Natural killer cell (primary cell): ENCODE measurements at regions not wholly inside any gene's neighbourhood (a gene's known extent, or its start where the extent isn't known, plus 50 kb on each side); places are given as distances from the start of the nearest gene placed in this dataset.
A peak's percentile ranks its signal among the peaks of the same experiment; 100 is the strongest.

Experiments used
- ATAC-seq, 3 donors: fragments of 150-1000 bp in 2 of 3; fragments of 200-7000 bp in 1 of 3; cut with Tn5 transposase; 1 replicate in 1 of 3; 2 replicates in 2 of 3; pipeline ENCODE4 v1.10.0; 2021; ENCODE audit warnings: mild to moderate bottlenecking in 2 of 3, moderate library complexity in 2 of 3
- DNase-seq, 2 donors: peaks; one replicate each; pipeline versions ENCODE4 v3.0.0 to v3.0.0-alpha.2; 2013 to 2021; ENCODE audit warnings: mixed read lengths in 1 of 2
- H3K27ac ChIP-seq: one replicate; pipeline ENCODE4 v1.5.1; 2013; ENCODE audit warnings: mild to moderate bottlenecking, low read length
- H3K27me3 ChIP-seq: one replicate; pipeline ENCODE4 v1.6.1; 2013; ENCODE audit warnings: low read length; ENCODE audit not compliant: control insufficient read depth, insufficient read depth
- H3K36me3 ChIP-seq: one replicate; pipeline ENCODE4 v1.6.1; 2013; ENCODE audit warnings: low read length; ENCODE audit not compliant: control insufficient read depth, insufficient read depth
- H3K4me1 ChIP-seq: one replicate; pipeline ENCODE4 v1.6.1; 2013; ENCODE audit warnings: low read length; ENCODE audit not compliant: control insufficient read depth, insufficient read depth
- H3K4me3 ChIP-seq: one replicate; pipeline ENCODE4 v1.5.1; 2013; ENCODE audit warnings: low read length
- H3K9me3 ChIP-seq: one replicate; pipeline ENCODE4 v1.6.1; 2013; ENCODE audit warnings: low read length; ENCODE audit not compliant: control insufficient read depth, insufficient read depth
- H3K27ac Mint-ChIP-seq, 2 donors: one replicate each; pipeline ENCODE4 v1.8.0; 2022; ENCODE audit warnings: mild to moderate bottlenecking in 2 of 2, mixed read lengths in 2 of 2, moderate library complexity in 1 of 2
- H3K27me3 Mint-ChIP-seq, 2 donors: one replicate each; pipeline ENCODE4 v1.8.0; 2022; ENCODE audit warnings: low read depth in 2 of 2, mixed read lengths in 2 of 2
- H3K36me3 Mint-ChIP-seq: one replicate; pipeline ENCODE4 v1.8.0; 2022; ENCODE audit warnings: mixed read lengths
- H3K4me1 Mint-ChIP-seq, 2 donors: one replicate each; pipeline ENCODE4 v1.8.0; 2022; ENCODE audit warnings: mixed read lengths in 2 of 2
- H3K4me3 Mint-ChIP-seq: one replicate; pipeline ENCODE4 v1.8.0; 2022; ENCODE audit warnings: mild to moderate bottlenecking, moderate library complexity, mixed read lengths
- H3K9me3 Mint-ChIP-seq, 2 donors: one replicate each; pipeline ENCODE4 v1.8.0; 2022; ENCODE audit warnings: mixed read lengths in 2 of 2
- CTCF ChIP-seq: fragments of 200-600 bp; IDR thresholded peaks from one replicate; pipeline ENCODE4 v1.8.0; 2022; ENCODE audit warnings: antibody characterized with exemption
- WGBS: methylation state at CpG from one replicate; pipeline ENCODE4 v1.1.7; 2013; ENCODE audit warnings: missing lambda C conversion rate; ENCODE audit not compliant: insufficient coverage; 5-methylcytosine and 5-hydroxymethylcytosine counted together
- intact Hi-C: fragments of 100-400 bp; cut with micrococcal nuclease; formaldehyde crosslinking; loops from one replicate; pipeline ENCODE4 v1.14.2; 2022

- H3K4me3 ChIP-seq: no peak overlapping the region
- Mint-ChIP-seq H3K27me3 (no peaks in the 10 kb centered on the region), H3K4me3 (no peak overlapping the region), H3K9me3 (no peaks in the 10 kb centered on the region), H3K36me3 (no peaks in the 10 kb centered on the region), H3K4me1 (no peaks in the 10 kb centered on the region), H3K27ac (no peak overlapping the region)
- H3K9me3 ChIP-seq: no peaks in the 10 kb centered on the region
- no peak for TF ChIP-seq CTCF
- H3K27ac ChIP-seq: no peak overlapping the region
- ATAC-seq (no peak), DNase-seq (peak in 1 of 2 donors; percentile 22)
- no peaks in the 10 kb centered on the region for H3K36me3 ChIP-seq
- no peaks in the 10 kb centered on the region for H3K4me1 ChIP-seq
- intact Hi-C loops: no loop called here
- H3K27me3 ChIP-seq: no peaks in the 10 kb centered on the region
Measured at GRCh38 chrY:21091909-21092308, 336.0 kb downstream of the RPS4Y2 start.

GRCh38 chrY:21102507-21102906 is 346.6 kb downstream of the RPS4Y2 start:
- Mint-ChIP-seq H3K4me3 (no peak overlapping the region), H3K4me1 (peaks cover 0 to 10% of the 10 kb centered on the region in 2 donors), H3K27me3 (no peaks in the 10 kb centered on the region), H3K9me3 (no peaks in the 10 kb centered on the region), H3K27ac (no peak overlapping the region), H3K36me3 (no peaks in the 10 kb centered on the region)
- ATAC-seq (peak in 1 of 3 donors; percentile 27), DNase-seq (no peak)
- Histone ChIP-seq H3K36me3 (no peaks in the 10 kb centered on the region), H3K4me1 (no peaks in the 10 kb centered on the region), H3K4me3 (no peak overlapping the region), H3K27ac (no peak overlapping the region), H3K9me3 (no peaks in the 10 kb centered on the region), H3K27me3 (no peaks in the 10 kb centered on the region)
- intact Hi-C loops: no loop called here
- WGBS: 81% methylated on average over 2 of the region's 2 CpGs
- TF ChIP-seq CTCF: no peak

- no peak for TF ChIP-seq CTCF
- Histone ChIP-seq H3K9me3 (no peaks in the 10 kb centered on the region), H3K36me3 (no peaks in the 10 kb centered on the region), H3K27me3 (no peaks in the 10 kb centered on the region), H3K27ac (no peak overlapping the region), H3K4me1 (no peaks in the 10 kb centered on the region), H3K4me3 (no peak overlapping the region)
- Mint-ChIP-seq H3K4me3 (no peak overlapping the region), H3K36me3 (no peaks in the 10 kb centered on the region), H3K27me3 (no peaks in the 10 kb centered on the region), H3K4me1 (peaks cover 0 to 10% of the 10 kb centered on the region in 2 donors), H3K27ac (no peak overlapping the region), H3K9me3 (no peaks in the 10 kb centered on the region)
- intact Hi-C loops: no loop called here
- DNase-seq: no peak
- no peak for ATAC-seq
- WGBS: no CpG with 5 or more reads among the region's 2 CpGs
Measured at GRCh38 chrY:21103885-21104284, 348.0 kb downstream of the RPS4Y2 start.

GRCh38 chrY:21105529-21105928 is 349.6 kb downstream of the RPS4Y2 start:
- Mint-ChIP-seq H3K4me3 (no peak overlapping the region), H3K9me3 (no peaks in the 10 kb centered on the region), H3K36me3 (no peaks in the 10 kb centered on the region), H3K27ac (no peak overlapping the region), H3K27me3 (no peaks in the 10 kb centered on the region), H3K4me1 (peaks cover 0 to 10% of the 10 kb centered on the region in 2 donors)
- no CpG with 5 or more reads among the region's 1 CpG for WGBS
- H3K4me1 ChIP-seq: no peaks in the 10 kb centered on the region
- H3K27ac ChIP-seq: no peak overlapping the region
- no peak for TF ChIP-seq CTCF
- no peaks in the 10 kb centered on the region for H3K36me3 ChIP-seq
- intact Hi-C loops: no loop called here
- H3K9me3 ChIP-seq: no peaks in the 10 kb centered on the region
- DNase-seq: no peak
- no peaks in the 10 kb centered on the region for H3K27me3 ChIP-seq
- H3K4me3 ChIP-seq: no peak overlapping the region
- no peak for ATAC-seq
